Ectodermal cell (in vitro differentiated cells): ENCODE measurements at regions not wholly inside any gene's neighbourhood (a gene's known extent, or its start where the extent isn't known, plus 50 kb on each side); places are given as distances from the start of the nearest gene placed in this dataset.

Source experiments
- H3K27ac ChIP-seq: 2 replicates; pipeline ENCODE4 v1.7.0; 2013; ENCODE audit warnings: mild to moderate bottlenecking, low read depth, low read length; ENCODE audit not compliant: insufficient read depth, poor library complexity, severe bottlenecking
- H3K27me3 ChIP-seq: 2 replicates; pipeline ENCODE4 v1.7.0; 2013; ENCODE audit warnings: mild to moderate bottlenecking, low read length; ENCODE audit not compliant: insufficient read depth, control insufficient read depth, poor library complexity, severe bottlenecking
- H3K36me3 ChIP-seq: one replicate; pipeline ENCODE4 v1.7.0; 2013; ENCODE audit warnings: low read length; ENCODE audit not compliant: control insufficient read depth, insufficient read depth
- H3K4me1 ChIP-seq: one replicate; pipeline ENCODE4 v1.7.0; 2013; ENCODE audit warnings: low read length; ENCODE audit not compliant: control insufficient read depth, insufficient read depth
- H3K4me3 ChIP-seq: 2 replicates; pipeline ENCODE4 v1.7.0; 2013; ENCODE audit warnings: low read depth, low read length, control low read depth; ENCODE audit not compliant: insufficient read depth
- H3K9me3 ChIP-seq: 2 replicates; pipeline ENCODE4 v1.7.0; 2013; ENCODE audit warnings: mild to moderate bottlenecking, low read length, moderate library complexity; ENCODE audit not compliant: control insufficient read depth
- WGBS, 2 experiments: methylation state at CpG; one replicate each; pipeline ENCODE4 v1.1.7; 2013; ENCODE audit warnings: missing lambda C conversion rate in 2 of 2; 5-methylcytosine and 5-hydroxymethylcytosine counted together

DNA sequence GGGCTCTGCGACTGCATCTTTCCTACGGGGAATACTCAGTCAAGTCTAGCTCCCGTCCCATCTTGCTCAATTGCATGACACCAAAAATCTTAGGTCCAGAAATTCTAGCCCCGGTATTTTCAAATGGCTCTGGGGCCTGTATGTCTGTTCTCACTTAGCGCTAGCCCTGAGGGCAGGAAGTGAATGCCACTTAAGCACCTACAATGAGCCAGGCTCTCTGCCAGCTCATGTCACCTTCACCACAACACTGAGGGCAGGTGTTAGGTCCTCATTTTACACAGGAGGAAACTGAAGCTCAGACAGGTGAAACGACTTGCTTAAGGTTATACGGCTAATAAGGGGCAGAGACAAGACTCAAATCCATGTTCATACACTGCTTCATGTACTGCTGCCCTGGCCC, 282.8 kb downstream of the PPP1R2C start:
- H3K27me3 ChIP-seq: no peaks in the 10 kb centered on the region
- no peak overlapping the region for H3K27ac ChIP-seq
- WGBS, 2 experiments: 96 to 97% methylated on average over 7 of the region's 7 CpGs
- no peaks in the 10 kb centered on the region for H3K9me3 ChIP-seq
- no peaks in the 10 kb centered on the region for H3K4me1 ChIP-seq
- no peaks in the 10 kb centered on the region for H3K36me3 ChIP-seq
- no peak overlapping the region for H3K4me3 ChIP-seq

DNA sequence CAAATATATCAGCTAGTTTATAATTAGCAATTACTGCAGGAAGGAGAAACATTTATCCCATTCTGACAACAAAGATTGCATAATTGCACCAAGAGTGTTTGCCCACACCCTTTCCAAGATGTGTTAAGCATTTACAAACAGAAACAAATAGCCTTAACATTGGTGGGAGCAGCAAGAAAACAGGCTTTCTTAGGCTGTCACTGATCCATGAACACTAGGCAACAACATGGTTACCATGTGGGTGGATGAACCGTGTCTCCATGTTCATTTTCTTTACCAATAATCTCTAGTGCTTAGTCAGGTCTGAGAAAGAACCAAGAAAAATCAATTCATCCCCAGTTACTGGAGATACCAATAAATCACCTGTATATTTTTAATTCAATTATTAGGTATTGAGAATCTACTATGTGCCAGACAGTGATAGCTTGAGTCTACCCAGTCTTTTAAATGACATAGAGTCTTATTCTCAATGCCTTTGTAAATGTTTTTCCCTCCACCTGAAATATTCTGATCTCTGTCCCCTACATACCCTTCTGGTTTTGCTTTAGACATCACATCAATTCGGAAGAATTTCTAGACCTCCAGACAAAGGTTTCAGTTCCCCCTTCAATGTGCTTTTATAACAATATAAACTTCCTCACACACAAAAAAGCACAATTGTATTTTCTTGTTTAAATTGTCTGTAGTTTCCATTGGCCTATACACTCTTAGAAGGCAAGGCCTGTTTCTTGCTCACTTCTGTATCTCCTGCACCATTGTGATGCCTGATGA, 286.6 kb downstream of the PPP1R2C start:
- no peak overlapping the region for H3K27ac ChIP-seq
- no peaks in the 10 kb centered on the region for H3K4me1 ChIP-seq
- 91 to 100% methylated on average over 2 of the region's 2 CpGs for WGBS, 2 experiments
- no peaks in the 10 kb centered on the region for H3K36me3 ChIP-seq
- no peak overlapping the region for H3K4me3 ChIP-seq
- no peaks in the 10 kb centered on the region for H3K27me3 ChIP-seq
- no peaks in the 10 kb centered on the region for H3K9me3 ChIP-seq

DNA sequence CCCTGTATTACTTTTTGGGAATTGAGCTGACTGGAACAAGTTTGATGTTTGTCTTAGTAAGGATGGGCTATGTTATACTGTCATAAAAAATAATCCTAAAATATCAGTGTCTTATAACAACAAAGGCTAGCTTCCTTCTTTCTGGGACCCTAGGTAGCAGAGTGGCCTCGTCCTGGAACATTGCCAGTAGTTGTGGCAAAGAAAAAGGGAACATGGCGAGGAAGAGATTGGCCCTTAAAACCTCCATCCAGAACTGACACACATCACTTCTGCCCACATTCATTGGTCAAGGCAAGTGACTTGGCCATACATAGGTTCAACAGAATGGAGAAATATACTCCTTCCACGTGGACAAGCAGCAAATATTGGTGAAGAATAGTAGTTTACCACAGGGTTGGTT, 287.9 kb downstream of the PPP1R2C start:
- no peak overlapping the region for H3K27ac ChIP-seq
- no peaks in the 10 kb centered on the region for H3K4me1 ChIP-seq
- WGBS, 2 experiments: 87 to 93% methylated on average over 2 to 3 of the region's 3 CpGs
- H3K27me3 ChIP-seq: no peaks in the 10 kb centered on the region
- no peak overlapping the region for H3K4me3 ChIP-seq
- H3K9me3 ChIP-seq: no peaks in the 10 kb centered on the region
- no peaks in the 10 kb centered on the region for H3K36me3 ChIP-seq

GRCh38 chrX:42485601-42486000, 292.4 kb downstream of the PPP1R2C start:
- Histone ChIP-seq H3K27ac (no peak overlapping the region), H3K4me1 (no peaks in the 10 kb centered on the region), H3K4me3 (no peak overlapping the region), H3K36me3 (no peaks in the 10 kb centered on the region), H3K9me3 (no peaks in the 10 kb centered on the region), H3K27me3 (no peaks in the 10 kb centered on the region)
- 80 to 100% methylated on average over 1 to 2 of the region's 2 CpGs for WGBS, 2 experiments

DNA sequence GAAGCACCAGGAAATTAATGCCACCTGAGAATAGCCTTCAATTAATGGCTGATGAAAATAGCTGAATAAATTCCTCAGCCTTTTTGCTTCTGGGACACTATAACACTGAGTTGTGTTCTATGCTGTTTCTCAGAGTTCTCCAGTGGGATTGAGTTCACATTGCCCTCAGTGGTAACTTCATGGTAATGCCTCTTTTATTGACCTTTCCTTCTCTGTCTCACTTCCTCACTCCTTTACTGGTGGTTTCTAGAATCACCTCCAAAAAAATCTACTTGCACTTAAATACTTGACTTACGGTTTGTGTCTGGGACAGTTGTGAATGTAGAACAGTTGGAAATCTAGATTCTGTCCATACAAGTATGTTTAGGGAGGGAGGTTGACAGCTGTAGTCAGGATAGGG, 293.7 kb downstream of the PPP1R2C start:
- Histone ChIP-seq H3K4me3 (no peak overlapping the region), H3K36me3 (no peaks in the 10 kb centered on the region), H3K27ac (no peak overlapping the region), H3K9me3 (no peaks in the 10 kb centered on the region), H3K27me3 (no peaks in the 10 kb centered on the region), H3K4me1 (no peaks in the 10 kb centered on the region)
- 88 to 100% methylated on average over 1 of the region's 1 CpG for WGBS, 2 experiments

DNA sequence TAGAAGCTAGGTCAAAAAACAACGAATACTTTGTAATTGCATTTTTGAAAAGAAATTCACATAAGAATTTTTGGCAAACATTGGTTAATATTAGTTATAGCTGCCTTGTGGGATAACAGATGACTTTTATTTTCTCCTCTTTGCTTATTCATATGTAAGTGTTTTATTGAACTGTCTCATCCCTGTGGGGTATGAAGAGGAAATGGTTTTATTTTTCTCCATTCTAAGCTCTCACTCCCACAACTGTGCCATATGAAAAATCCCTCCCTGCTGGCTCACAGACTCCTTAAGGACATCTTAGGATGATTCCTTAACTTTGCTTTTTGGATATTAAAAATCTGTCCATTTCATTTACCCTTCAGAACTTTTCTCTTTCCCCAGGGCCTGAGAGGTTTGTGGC, 300.6 kb downstream of the PPP1R2C start:
- Histone ChIP-seq H3K4me3 (no peak overlapping the region), H3K27me3 (no peaks in the 10 kb centered on the region), H3K9me3 (no peaks in the 10 kb centered on the region), H3K36me3 (no peaks in the 10 kb centered on the region), H3K4me1 (no peaks in the 10 kb centered on the region), H3K27ac (no peak overlapping the region)
- 83% methylated on average over 1 of the region's 1 CpG; no CpG with 5 or more reads in 1 of the 2 experiments for WGBS, 2 experiments

GRCh38 chrX:42472727-42473126, 305.2 kb downstream of the PPP1R2C start:
- whole genome bisulfite sequencing, 2 experiments: no CpG with 5 or more reads among the region's 1 CpG
- no peaks in the 10 kb centered on the region for H3K36me3 ChIP-seq
- H3K4me1 ChIP-seq: no peaks in the 10 kb centered on the region
- no peak overlapping the region for H3K4me3 ChIP-seq
- H3K9me3 ChIP-seq: no peaks in the 10 kb centered on the region
- no peaks in the 10 kb centered on the region for H3K27me3 ChIP-seq
- no peak overlapping the region for H3K27ac ChIP-seq

- Histone ChIP-seq H3K9me3 (no peaks in the 10 kb centered on the region), H3K27me3 (no peaks in the 10 kb centered on the region), H3K27ac (no peak overlapping the region), H3K4me1 (no peaks in the 10 kb centered on the region), H3K4me3 (no peak overlapping the region), H3K36me3 (no peaks in the 10 kb centered on the region)
- 89 to 94% methylated on average over 3 to 4 of the region's 4 CpGs for WGBS, 2 experiments
These were observed 311.5 kb downstream of the PPP1R2C start for GRCh38 chrX:42466332-42467046.

- Histone ChIP-seq H3K27me3 (no peaks in the 10 kb centered on the region), H3K27ac (no peak overlapping the region), H3K4me1 (no peaks in the 10 kb centered on the region), H3K4me3 (no peak overlapping the region), H3K9me3 (no peaks in the 10 kb centered on the region), H3K36me3 (no peaks in the 10 kb centered on the region)
- 89 to 100% methylated on average over 1 of the region's 1 CpG for WGBS, 2 experiments
These were observed 312.1 kb downstream of the PPP1R2C start for GRCh38 chrX:42465821-42466220.

DNA sequence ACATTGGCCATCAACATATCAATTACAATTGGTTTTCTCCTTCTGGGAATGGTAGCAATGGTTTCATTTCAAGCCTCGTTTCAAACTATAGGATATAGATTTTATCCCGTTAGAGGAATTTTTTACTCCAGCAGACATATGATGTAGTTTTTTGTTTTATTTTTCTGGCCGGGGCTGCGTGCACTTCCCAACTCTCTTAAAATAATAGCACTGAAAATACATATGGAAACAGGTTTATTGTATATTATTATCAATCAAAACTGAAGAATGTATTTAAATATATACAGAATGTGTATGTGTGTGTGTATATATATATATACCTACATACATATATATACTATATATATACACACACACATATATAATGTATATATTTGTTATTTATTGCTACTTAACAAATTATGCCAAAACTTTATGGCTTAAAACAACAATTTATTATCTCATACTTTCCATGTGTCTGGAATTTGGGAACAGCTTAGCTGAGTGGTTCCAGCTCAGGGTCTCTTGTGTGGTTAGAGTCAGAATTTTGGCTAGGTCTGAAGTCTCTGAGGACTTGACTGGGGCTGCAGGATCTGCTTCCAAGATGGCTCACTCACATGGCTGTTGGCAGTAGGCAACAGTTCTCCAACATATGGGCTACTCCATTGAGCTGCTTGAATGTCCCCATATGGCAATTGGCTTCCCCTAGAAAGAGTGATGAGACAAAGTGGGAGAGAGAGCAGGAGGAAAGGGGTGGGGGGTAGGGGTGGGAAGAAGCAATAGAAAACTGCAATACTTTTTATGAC, 314.1 kb downstream of the PPP1R2C start:
- Histone ChIP-seq H3K27ac (no peak overlapping the region), H3K9me3 (no peaks in the 10 kb centered on the region), H3K4me1 (no peaks in the 10 kb centered on the region), H3K27me3 (no peaks in the 10 kb centered on the region), H3K4me3 (no peak overlapping the region), H3K36me3 (no peaks in the 10 kb centered on the region)
- WGBS, 2 experiments: no CpG with 5 or more reads among the region's 4 CpGs
